OCI-LY3 (cell line): ENCODE measurements at regions not wholly inside any gene's neighbourhood (a gene's known extent, or its start where the extent isn't known, plus 50 kb on each side); places are given as distances from the start of the nearest gene placed in this dataset.

Experiments
- EZH2phosphoT487 ChIP-seq: fragments of 200-600 bp; shearing (Covaris generic); IDR thresholded peaks from 2 replicates; pipeline ENCODE4 v1.6.1; 2018; ENCODE audit warnings: antibody characterized with exemption, mixed run types, low read depth
- TF ChIP-seq, protein P1 (sequence below): fragments of 200-600, 300-600 bp; sonication (generic); IDR thresholded peaks from 2 replicates; pipeline ENCODE4 v1.5.1; 2014; ENCODE audit warnings: antibody characterized with exemption, low read length, low read depth

DNA sequence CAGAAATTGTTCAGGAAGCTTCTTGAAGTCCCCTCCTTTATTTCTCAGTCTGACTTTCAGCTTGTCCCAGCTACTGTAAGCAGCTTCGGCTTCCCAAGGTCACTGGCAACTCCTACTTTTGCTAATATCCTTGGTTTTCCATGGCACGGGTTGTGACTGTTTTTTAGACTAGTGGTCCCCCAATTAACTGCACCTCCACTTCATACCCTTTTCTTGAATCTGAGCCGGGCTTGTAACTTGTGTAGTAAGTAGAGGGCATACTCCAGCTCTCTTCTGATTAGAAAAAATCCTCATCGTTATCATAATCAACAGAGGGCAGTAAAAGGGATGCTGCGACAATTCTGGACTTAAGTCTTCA lies 162.3 kb upstream of the TNFAIP3 start:
- TF ChIP-seq, protein P1, sequence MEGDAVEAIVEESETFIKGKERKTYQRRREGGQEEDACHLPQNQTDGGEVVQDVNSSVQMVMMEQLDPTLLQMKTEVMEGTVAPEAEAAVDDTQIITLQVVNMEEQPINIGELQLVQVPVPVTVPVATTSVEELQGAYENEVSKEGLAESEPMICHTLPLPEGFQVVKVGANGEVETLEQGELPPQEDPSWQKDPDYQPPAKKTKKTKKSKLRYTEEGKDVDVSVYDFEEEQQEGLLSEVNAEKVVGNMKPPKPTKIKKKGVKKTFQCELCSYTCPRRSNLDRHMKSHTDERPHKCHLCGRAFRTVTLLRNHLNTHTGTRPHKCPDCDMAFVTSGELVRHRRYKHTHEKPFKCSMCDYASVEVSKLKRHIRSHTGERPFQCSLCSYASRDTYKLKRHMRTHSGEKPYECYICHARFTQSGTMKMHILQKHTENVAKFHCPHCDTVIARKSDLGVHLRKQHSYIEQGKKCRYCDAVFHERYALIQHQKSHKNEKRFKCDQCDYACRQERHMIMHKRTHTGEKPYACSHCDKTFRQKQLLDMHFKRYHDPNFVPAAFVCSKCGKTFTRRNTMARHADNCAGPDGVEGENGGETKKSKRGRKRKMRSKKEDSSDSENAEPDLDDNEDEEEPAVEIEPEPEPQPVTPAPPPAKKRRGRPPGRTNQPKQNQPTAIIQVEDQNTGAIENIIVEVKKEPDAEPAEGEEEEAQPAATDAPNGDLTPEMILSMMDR, result no peak
- no peak for TF ChIP-seq EZH2phosphoT487
